SHP77 treated with DMSO at 0.1 percent for 48 hours (cell line): ENCODE measurements at regions not wholly inside any gene's neighbourhood (a gene's known extent, or its start where the extent isn't known, plus 50 kb on each side); places are given as distances from the start of the nearest gene placed in this dataset.
"Not testable (repeated sequence)": the region's sequence is repeated elsewhere in the genome, so short reads cannot be mapped to it uniquely, and the experiment has no call there.

Experiments
- DNase-seq: peaks from one replicate; lab custom pipeline; 2025; lab: John Stamatoyannopoulos, UW

DNA sequence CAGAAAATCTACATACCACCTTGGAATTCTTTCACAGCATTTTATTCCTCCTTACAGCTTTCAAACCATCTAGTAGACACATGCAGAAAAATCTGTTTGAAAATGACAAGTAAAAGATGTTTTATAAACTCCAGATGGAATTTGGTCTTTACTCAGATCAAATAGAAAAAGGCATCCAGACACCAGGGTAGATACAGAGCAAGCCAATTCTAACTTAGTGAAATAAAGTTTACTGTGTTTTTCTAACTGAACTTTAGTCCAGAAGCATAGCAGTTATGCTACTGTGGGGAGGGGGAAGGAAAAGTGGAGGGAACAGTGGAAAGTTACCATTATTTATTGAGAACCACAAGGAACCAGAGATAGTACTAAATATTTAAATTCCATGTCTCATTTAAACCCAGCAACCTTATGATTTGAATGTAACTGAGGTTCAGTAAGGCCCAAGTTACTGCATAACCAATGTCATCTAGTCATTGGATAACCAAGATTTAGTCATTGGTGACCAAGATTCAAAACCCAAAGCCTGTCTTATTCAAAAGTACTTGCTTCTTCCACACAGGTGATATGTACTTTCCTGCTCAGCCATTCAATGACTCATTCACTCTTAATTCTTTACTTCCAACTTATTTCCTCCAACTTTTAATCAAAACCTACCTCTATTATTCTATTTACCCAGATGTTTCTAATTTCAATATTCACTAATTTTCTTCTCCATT, 57.7 kb downstream of the RAD51AP2 start:
- no peak for DNase-seq

DNA sequence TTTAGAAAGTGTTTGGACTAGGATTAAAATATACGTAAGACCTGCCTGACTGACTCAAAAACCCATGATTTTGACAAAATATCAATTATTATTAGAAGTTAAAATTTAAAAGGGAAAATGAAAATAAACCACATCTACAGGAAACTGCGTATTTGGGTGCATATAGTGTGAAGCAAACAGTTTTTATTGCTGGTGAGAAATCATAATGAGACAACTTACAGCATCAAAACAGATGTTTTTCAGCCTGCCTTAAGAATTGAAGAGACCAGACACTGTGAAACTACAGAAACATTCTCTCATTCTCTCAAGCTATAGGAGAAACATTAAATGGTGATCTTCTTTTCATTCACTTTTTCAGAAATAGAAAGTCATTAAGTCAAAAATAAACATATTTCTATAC, 62.9 kb downstream of the RAD51AP2 start:
- no peak for DNase-seq

DNA sequence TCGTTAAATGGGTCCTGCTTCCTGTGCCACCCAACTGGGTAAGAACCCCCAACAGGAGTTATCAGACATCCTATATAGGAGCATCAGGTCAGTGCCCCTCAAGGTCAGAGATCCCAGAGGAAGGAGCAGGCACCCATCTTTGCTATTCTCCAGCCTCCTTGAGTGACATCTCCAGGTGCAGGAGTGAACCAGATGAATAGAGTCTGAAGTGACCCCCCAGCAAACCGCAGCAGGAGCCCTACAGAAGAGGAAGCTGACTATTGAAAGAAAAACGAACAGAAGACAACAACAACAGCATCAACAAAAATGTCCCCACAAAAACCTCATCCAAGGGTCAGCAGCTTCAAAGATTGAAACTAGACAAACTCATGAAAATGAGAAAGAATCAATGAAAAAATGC, 72.0 kb downstream of the RAD51AP2 start:
- DNase-seq: not testable (repeated sequence)

DNA sequence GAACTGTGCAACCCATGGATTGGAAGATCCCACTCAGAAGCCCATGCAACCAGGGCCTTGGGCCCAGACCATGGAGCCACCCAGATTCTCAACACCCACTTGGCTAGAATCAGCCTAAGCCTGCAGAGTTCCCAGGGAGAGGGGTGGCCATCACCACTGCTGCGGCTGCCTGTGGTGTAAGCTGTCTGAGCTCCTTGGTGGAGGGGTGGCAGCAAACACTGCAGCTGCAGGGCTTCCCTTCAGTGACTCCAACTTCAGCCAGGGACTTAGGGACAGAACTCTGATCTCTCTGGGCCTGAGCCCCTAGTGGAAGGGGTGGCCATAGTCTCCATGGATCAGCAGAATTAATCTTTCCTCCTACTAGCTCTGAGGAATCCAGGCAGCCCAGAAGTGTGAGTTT, 72.5 kb downstream of the RAD51AP2 start:
- no peak for DNase-seq

DNA sequence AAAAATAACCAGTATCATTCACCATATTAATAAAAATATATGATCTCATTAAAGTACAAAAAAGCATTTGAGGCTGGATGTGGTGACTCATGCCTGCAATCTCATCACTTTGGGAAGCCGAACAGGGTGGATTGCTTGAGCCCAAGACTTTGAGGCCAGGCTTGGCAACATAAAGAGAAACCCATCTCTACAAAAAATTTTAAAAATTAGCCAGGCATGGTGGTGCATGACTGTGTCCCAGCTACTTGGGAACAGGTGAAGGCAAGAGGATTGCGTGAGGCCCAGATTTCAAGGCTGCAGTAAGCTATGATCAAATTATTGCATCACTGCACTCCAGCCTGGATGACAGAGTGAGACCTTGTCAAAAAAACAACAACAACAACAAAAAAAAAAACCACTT, 75.9 kb downstream of the RAD51AP2 start:
- no peak for DNase-seq

DNA sequence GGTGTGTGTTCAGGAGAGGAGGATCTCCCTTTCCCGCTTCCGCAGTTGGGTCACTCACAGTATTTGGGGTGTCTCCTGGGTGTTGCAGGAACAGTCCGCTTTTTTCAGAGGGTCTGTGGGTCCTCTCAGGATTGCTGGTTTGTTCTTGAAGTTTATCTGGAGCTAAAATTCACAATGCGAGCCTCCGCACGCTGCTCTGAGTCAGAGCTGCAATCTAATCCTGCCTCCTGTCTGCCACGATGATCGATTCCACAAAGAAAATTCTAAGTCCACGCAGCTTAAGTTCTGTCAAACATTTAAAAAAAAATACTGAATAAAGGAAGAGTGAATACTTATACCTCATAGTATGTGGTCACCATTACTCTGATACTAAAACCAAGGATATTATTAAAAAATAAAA, 76.5 kb downstream of the RAD51AP2 start:
- no peak for DNase-seq

DNA sequence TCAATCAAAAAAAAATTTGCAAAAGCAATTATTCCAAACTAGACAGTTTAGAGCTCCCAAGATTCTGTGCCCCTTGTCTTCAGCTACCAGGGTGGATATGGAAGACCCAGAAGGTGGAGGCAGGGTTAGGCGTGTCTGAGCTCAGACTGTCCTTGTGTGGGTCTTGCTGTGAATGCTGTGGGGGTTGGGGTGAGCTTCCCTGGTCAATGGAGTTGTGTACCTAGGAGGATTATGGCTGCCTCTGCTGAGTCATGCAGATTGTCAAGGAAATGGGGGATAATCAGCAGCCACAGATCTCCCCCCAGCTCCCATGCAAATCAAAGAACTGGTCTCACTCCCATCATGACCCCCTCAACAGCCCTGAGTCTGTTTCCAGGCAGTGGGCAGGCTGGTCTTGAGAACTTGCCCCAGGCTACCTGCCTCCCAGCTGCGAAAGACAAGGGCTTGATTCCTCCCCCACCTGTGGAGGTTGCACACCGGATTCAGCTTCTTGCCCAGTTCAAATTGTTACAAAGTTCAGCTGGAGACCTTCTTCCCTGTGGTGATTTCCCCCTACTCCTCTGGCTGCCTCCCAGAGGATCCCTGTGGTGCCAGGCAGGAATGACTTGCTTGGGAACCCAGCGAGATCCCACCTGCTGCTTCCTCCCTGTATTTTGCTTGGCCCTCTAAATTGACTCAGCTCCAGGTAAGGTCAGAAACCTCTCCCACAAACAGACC, 77.0 kb downstream of the RAD51AP2 start:
- DNase-seq: no peak

DNA sequence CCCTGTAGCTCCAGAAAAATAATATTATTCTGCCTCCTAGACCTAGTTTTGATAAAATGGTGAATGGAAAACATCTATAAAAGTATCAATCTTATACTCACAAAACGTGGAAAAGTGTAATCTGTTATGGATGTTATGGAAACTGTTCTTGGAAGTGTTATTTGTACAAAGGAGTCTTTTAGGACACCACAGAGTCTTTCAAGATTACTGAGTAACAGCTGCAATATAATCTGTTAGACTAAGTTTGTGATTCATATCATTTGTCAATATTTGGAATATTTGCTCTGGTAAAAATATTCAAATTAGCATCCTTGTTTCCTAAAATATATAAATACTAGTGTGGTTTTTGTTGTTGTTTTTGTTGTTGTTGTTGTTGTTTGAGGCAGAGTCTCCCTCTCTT, 87.9 kb downstream of the RAD51AP2 start:
- DNase-seq: no peak

DNA sequence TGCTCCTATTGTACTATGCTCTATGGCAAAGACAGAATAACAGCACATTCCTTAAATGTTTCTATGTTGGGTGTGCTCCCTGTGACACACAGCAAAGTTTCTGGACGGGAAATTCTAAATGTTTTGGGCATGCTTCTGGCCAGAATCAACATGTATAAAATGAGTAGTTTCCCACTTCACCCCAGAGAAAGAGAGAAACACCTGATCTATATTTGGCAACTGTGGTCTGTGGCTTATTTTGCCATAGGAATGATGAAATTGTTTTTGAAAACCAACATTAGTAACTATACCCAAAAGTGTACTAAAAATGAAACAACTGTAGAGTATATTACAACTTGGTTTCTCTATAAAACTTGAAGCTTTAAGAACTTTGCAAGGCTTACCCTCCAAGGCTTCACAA, 89.1 kb downstream of the RAD51AP2 start:
- no peak for DNase-seq

DNA sequence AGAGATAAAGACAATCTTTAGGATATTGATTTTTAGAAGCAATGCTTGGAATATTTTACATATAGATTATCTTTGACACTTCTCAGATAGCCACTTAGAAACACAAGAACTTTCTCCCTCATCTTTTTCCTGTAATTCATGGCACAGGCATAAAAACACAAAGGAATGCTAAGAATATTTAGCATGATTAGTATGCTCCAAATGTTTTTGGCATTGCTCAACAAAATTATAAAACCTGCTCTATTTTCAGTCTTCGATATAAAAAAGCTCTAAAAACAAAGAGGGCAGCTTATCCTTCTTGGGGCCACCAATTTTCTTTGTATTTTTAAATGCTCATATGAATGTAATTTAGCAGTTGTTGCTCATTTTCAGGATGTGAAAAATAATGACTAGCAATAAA, 90.8 kb downstream of the RAD51AP2 start:
- DNase-seq: no peak

DNA sequence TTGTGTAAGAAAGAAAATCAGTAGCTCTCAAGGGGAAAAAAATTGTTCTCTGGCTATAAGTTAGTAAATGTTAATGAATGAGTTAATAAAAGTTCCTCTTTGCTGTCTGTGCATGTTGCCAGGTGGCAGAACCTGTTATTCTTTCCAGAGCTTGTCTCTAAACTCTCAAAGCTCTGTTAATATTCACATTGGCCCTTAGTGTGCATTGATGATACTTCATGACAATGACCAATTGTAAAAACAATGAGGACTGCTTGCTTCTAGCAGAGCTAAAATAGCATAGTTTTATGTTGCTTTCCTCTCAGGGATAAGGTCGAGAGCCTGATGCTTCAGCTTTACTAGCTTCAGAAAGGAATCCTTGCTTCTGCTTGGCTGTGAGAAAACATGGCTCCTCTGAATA, 91.5 kb downstream of the RAD51AP2 start:
- DNase-seq: no peak

DNA sequence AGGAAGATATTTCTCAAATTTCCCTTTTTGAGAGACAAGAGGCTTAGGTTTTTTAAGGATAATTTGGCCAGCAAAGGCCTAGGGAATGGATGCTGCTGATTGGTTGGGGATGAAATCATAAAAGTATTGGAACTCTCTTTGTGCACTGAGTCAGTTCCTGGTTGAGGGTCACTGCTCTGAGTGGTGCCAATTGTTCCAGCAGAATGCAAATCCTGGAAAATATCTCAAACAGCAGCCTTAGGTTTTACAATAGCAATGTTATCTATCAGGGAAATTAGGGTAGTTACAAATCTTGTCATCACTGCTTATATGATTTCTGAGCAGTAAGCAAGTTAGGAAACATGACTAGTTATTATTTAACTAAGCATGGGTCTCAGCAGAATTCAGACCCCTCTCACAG, 96.2 kb downstream of the RAD51AP2 start:
- DNase-seq: no peak

DNA sequence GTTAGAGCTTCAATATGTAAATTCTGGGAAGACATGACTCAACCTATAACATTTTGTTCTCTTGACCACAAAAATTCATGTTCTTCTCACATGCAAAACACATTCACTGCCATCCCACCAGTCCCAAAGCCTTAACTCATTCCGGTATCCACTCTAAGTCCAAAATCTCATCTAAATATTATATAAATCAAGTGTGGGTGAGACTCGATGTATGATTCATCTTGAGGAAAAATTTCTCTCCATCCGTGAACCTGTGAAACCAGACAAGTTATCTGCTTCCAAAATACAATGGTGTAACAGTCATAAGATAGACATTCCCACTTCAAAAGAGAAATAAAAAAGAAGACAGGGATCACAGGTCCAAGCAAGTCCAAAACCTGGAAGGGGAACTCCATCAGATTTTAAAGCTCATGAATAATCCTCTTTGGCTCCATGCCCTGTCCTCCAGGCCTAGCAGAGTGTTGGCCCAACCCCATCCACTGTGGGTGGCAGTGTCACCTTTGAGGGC, 101.3 kb downstream of the RAD51AP2 start:
- DNase-seq: no peak

DNA sequence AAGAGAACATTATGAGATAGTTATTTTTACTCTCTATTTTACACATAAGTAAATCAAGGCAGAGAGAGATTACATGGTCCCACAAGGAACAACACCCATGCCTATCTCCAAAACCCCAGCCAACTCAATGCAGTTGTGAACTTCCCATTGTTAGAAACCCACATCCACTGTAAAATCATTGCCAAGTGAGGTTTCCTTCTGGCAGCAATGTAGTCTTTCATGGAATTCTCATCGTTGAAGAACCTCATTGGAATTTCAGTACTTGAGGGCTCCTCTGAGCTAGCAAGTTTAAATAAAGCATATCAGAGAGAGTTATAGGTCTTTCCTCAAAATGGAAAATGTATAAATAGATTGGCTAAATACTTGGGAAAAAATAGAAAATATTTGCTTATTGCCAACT, 105.2 kb downstream of the RAD51AP2 start:
- no peak for DNase-seq

DNA sequence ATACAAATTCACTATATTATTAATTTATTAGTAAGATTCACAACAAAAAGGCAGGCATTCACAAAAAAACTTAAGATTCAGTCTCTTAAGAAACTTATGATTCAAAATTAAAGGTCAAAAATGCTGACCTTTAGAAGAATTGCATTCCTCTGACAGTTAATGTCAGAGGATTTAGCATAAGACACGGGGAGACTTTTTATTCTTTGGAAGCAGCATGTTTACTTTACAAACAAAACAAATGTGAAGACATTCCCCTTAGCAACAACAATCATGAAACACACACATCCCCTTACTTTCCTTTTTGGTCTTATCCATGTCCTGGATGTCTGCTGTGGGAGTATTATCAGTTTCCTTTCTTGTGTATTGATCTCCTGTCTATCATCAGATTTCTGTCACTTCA, 117.1 kb downstream of the RAD51AP2 start:
- no peak for DNase-seq

DNA sequence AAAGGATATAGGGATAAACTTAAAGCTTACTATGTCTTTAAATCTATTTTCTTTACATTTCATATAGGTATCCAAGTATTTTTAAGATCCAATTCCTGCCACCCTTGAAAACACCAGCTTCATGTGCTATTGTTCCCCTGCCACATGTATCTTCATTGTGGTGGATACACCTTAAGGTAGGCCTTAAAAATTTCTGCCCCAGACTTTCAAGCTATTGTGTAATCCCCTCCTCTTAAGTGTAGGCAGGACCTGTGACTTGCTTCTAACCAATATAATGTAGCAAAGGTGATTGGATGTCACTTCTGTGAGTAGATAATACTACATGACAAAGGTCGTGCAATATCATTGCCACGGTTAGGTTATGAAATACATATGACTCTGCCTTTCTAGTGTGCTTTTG, 119.5 kb downstream of the RAD51AP2 start:
- DNase-seq: no peak

DNA sequence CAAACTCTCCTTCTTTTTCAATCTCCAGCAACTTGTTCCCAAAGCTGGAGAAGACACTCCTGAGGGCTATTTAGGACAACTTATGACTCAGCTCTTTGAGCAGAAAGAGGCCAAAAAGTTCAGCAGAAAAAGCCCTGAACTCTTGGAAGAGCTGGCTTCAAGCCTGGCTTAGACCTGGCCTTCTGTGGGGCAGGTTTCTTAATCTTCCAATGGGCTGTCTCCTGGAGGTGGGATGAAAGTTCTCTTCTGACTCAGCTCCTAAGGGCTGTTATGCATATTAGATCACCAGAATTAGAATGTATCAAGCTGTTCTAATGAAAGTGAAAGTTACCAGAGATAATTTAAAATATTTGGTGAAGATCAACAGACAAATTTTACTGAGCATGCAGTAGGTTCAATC, 129.4 kb downstream of the RAD51AP2 start:
- DNase-seq: no peak

DNA sequence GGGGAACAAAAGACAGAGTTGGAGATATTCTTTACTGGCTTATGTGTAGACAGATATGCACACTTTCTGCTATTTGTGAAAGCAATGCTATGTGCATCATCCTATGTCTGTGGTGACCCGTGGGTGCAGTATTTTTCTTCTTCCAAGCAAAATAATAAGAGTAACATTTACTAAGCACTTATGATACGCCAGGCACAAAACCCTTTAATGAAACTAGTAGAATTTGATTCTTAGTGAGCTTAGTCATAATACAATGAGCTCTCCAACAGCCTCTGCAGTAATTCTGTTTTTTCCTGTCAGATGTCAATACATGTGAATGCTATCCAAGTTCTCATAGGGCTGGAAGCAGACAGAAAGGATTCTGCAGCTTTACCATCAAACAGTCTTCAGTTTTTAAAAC, 130.6 kb downstream of the RAD51AP2 start:
- no peak for DNase-seq

DNA sequence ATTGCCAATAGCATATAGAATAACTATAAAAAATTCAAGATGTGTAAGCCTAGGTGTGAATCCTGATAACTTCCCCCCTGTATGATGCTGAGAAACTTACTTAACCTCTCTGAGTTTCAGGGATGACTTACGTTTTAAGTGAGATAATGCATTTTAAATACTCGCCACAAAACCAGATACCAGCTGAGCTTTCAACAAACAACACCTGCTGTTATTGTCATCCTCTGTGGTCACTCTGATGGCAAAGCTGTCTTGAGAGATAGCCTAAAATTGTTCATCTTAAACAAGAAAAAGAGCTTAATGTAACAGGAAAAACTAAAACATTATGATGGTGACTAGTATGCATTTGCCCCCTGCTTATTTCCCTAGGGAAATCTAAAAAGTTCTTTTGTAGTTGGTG, 131.5 kb downstream of the RAD51AP2 start:
- DNase-seq: no peak

DNA sequence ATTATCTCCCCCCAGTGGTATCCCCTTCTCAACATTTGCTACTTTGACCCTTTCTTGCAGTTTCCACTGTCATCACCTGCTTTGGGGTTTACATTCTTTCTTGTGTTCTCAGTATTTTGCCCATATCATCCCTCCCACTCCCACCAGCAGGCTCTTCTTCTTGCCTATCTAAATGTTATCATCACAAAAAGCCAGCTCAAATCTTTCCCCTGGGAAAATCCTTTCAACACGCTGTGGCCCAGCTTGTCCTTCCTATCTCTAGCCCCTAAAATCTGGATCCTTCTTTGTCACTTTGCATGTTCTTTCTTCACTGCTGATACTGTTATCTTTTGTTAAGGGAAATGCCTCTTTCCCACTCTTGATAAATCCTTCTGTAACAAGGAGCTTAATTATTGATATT, 138.2 kb downstream of the RAD51AP2 start:
- no peak for DNase-seq

DNA sequence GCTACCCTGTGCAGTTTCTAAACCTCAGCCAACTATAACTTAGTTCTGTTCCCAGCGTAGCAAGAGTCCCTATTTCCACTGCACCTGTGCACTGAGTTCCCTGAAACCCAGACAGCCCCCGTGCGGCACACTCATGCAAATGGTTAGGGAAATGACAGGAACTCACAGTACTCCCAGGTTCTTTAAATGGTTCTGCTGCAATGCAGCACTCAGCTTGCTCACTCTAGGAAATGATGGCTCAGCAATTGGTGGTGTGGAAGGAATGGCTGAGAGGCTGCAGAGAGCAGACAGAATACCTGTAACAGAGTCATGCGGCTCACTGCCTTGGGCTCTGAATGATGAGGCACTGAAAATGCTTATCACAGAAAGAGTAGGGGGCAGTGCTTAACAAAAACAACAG, 143.0 kb downstream of the RAD51AP2 start:
- no peak for DNase-seq

DNA sequence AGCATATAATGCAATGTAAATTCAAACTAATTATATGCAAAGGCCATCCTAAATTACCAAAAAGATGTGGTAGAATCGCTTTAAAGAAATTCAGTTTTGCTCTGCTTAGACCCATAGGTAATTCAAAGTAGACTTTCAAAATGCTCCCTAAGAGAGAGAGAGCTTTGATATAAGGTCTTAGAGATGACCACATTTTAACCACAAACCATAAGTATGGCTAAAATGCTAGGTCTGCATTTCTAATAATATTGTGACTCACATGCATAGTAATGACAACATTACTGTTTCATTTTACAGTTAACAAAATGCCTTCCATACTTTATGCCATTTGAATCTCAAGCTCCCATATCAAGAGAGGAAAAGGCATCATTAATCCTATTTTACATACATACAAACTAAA, 144.5 kb downstream of the RAD51AP2 start:
- no peak for DNase-seq

DNA sequence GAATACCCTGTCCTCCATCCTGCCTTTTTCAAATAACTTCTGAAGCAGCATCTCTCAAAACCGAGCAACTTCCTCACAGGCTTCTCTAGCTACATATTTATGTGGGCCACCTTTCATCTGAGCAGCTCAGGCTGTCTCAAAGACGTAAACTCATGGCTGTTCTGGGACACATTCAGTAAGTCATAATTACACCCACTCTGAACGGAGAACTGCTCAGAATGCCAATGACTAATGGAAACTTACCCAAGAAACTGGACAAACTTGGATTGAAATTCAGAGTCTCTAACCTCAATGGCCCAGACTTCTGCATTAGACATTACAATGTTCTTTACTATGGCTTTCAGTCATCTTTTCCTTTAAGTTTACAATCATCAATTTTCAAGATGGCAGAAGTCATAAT, 145.2 kb downstream of the RAD51AP2 start:
- no peak for DNase-seq

DNA sequence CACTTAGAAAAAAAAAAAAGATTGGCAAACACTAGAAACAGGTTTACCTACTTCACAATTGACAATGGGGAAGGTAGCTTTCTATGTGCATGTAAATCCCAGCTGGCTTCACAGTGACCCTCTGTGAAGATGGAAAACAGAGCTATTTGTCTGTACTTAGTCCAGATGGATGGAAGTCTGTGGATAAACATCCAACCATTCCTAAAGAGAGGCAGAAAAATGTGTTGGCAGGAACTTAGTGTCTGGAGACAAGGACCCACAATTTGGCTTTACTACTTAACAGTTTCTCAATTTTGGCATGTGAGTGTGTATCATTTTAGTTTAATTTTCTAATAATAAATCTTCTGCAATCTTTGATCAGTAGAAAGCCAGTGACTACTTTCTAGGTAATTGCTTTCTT, 154.4 kb downstream of the RAD51AP2 start:
- DNase-seq: no peak
